CD14-positive monocyte (primary cell): ENCODE measurements at regions not wholly inside any gene's neighbourhood (a gene's known extent, or its start where the extent isn't known, plus 50 kb on each side); places are given as distances from the start of the nearest gene placed in this dataset.

Source experiments
- DNase-seq, 3 donors: peaks; one replicate each; pipeline ENCODE4 v3.0.0-alpha.2; 2011 to 2022
- H2AFZ ChIP-seq: 2 replicates; pipeline ENCODE4 v1.6.0; 2012; ENCODE audit warnings: mild to moderate bottlenecking, low read depth, low read length, inconsistent platforms; ENCODE audit not compliant: insufficient read depth, poor library complexity, severe bottlenecking
- H3K27ac ChIP-seq, 2 donors: 1 replicate in 1 of 2; 2 replicates in 1 of 2; pipeline ENCODE4 v1.5.1; 2012 to 2013; ENCODE audit warnings: low read length in 2 of 2, control low read depth in 1 of 2, inconsistent platforms in 1 of 2, low read depth in 1 of 2, mild to moderate bottlenecking in 1 of 2
- H3K27me3 ChIP-seq, 2 donors: one replicate each; pipeline versions ENCODE4 v1.6.0 to v1.6.1; 2011 to 2013; ENCODE audit warnings: low read length in 2 of 2; ENCODE audit not compliant: control insufficient read depth in 2 of 2, insufficient read depth in 2 of 2
- H3K36me3 ChIP-seq, 2 donors: replicated peaks in 1 of 2; 1 replicate in 1 of 2; 2 replicates in 1 of 2; pipeline versions ENCODE4 v1.5.1 to v1.6.1; 2012 to 2013; ENCODE audit warnings: low read length in 2 of 2, control low read depth in 1 of 2, inconsistent platforms in 1 of 2, mild to moderate bottlenecking in 1 of 2; ENCODE audit not compliant: insufficient read depth in 2 of 2, control insufficient read depth in 1 of 2
- H3K4me1 ChIP-seq, 2 donors: 1 replicate in 1 of 2; 2 replicates in 1 of 2; pipeline versions ENCODE4 v1.5.1 to v1.6.1; 2012 to 2013; ENCODE audit warnings: low read length in 2 of 2, control low read depth in 1 of 2, inconsistent platforms in 1 of 2, mild to moderate bottlenecking in 1 of 2, moderate library complexity in 1 of 2; ENCODE audit not compliant: insufficient read depth in 2 of 2, control insufficient read depth in 1 of 2
- H3K4me2 ChIP-seq: replicated peaks from 2 replicates; pipeline ENCODE3; 2012; ENCODE audit warnings: low read length, moderate library complexity, mild to moderate bottlenecking; ENCODE audit not compliant: poor library complexity, severe bottlenecking; ENCODE audit errors: extremely low read depth
- H3K4me3 ChIP-seq, 3 experiments: fragments of 200-600 bp in 1 of 3; sonication (generic) in 1 of 3; replicated peaks in 1 of 3; 1 replicate in 2 of 3; 2 replicates in 1 of 3; pipeline ENCODE4 v1.5.1; 2011 to 2013; ENCODE audit warnings: low read length in 3 of 3, mild to moderate bottlenecking in 3 of 3, control low read depth in 2 of 3, low read depth in 2 of 3, inconsistent platforms in 1 of 3, moderate library complexity in 1 of 3
- H3K79me2 ChIP-seq: 2 replicates; pipeline ENCODE4 v1.6.0; 2012; ENCODE audit warnings: mild to moderate bottlenecking, control low read depth, inconsistent platforms, low read length, moderate library complexity; ENCODE audit not compliant: insufficient read depth
- H3K9ac ChIP-seq: 2 replicates; pipeline ENCODE4 v1.6.0; 2017; ENCODE audit warnings: low read length, mild to moderate bottlenecking; ENCODE audit not compliant: insufficient read depth, poor library complexity, severe bottlenecking
- H3K9me3 ChIP-seq, 2 donors: replicated peaks in 1 of 2; 1 replicate in 1 of 2; 2 replicates in 1 of 2; pipeline versions ENCODE4 v1.5.1 to v1.6.1; 2012 to 2013; ENCODE audit warnings: low read length in 2 of 2, control low read depth in 1 of 2; ENCODE audit not compliant: control insufficient read depth in 1 of 2, insufficient read depth in 1 of 2
- H4K20me1 ChIP-seq: 2 replicates; pipeline ENCODE4 v1.6.0; 2012; ENCODE audit warnings: mild to moderate bottlenecking, low read length, control low read depth, moderate library complexity; ENCODE audit not compliant: insufficient read depth
- H3K27ac Mint-ChIP-seq, 7 donors: one replicate each; pipeline ENCODE4 v1.8.0; 2020; ENCODE audit warnings: mild to moderate bottlenecking in 7 of 7, mixed read lengths in 7 of 7, moderate library complexity in 6 of 7, inconsistent platforms in 2 of 7
- H3K27me3 Mint-ChIP-seq, 3 donors: one replicate each; pipeline ENCODE4 v1.8.0; 2021 to 2022; ENCODE audit warnings: low read depth in 3 of 3, mild to moderate bottlenecking in 3 of 3, mixed read lengths in 3 of 3, moderate library complexity in 3 of 3, inconsistent platforms in 1 of 3
- H3K36me3 Mint-ChIP-seq, 2 donors: one replicate each; pipeline ENCODE4 v1.8.0; 2020; ENCODE audit warnings: mixed read lengths in 2 of 2, inconsistent platforms in 1 of 2, mild to moderate bottlenecking in 1 of 2
- H3K4me1 Mint-ChIP-seq: one replicate; pipeline ENCODE4 v1.8.0; 2020; ENCODE audit warnings: mild to moderate bottlenecking, mixed read lengths
- H3K4me3 Mint-ChIP-seq, 2 donors: one replicate each; pipeline ENCODE4 v1.8.0; 2020; ENCODE audit warnings: mild to moderate bottlenecking in 2 of 2, mixed read lengths in 2 of 2, moderate library complexity in 1 of 2
- H3K9me3 Mint-ChIP-seq, 7 donors: one replicate each; pipeline ENCODE4 v1.8.0; 2020 to 2022; ENCODE audit warnings: mixed read lengths in 7 of 7, mild to moderate bottlenecking in 6 of 7, moderate library complexity in 6 of 7, inconsistent platforms in 2 of 7
- CTCF ChIP-seq: fragments of 200-600 bp; IDR thresholded peaks from one replicate; pipeline ENCODE4 v1.8.0; 2022; ENCODE audit warnings: antibody characterized with exemption, mild to moderate bottlenecking
- WGBS: methylation state at CpG from one replicate; pipeline ENCODE4 v1.1.5; 2013; ENCODE audit warnings: missing lambda C conversion rate; ENCODE audit not compliant: insufficient coverage; 5-methylcytosine and 5-hydroxymethylcytosine counted together
- intact Hi-C, 2 donors: fragments of 100-400 bp; cut with micrococcal nuclease; formaldehyde crosslinking; loops; one replicate each; pipeline versions ENCODE4 v1.15.0 to v1.15.1; 2023

GRCh38 chr2:6202756-6203155 lies 510.6 kb downstream of the SOX11 start:
- Histone ChIP-seq H3K36me3 (no peaks in the 10 kb centered on the region), H3K4me3 (no peak overlapping the region), H3K9me3 (peaks cover 0 to 16% of the 10 kb centered on the region in 2 donors), H2AFZ (no peak overlapping the region), H3K4me1 (no peaks in the 10 kb centered on the region), H3K4me2 (no peak overlapping the region), H3K79me2 (no peaks in the 10 kb centered on the region), H4K20me1 (no peaks in the 10 kb centered on the region), H3K9ac (no peak overlapping the region), H3K27ac (no peak overlapping the region), H3K27me3 (no peaks in the 10 kb centered on the region)
- Mint-ChIP-seq H3K4me3 (no peak overlapping the region), H3K9me3 (peaks cover 2 to 19% (median 11%) of the 10 kb centered on the region in 7 donors), H3K27ac (no peak overlapping the region), H3K4me1 (no peaks in the 10 kb centered on the region), H3K36me3 (no peaks in the 10 kb centered on the region), H3K27me3 (peaks cover 0 to 3% (median 0%) of the 10 kb centered on the region in 3 donors)
- 83% methylated on average over 2 of the region's 5 CpGs for WGBS
- DNase-seq, result no peak
- intact Hi-C loops, result no loop called here
- TF ChIP-seq CTCF, result no peak

DNA sequence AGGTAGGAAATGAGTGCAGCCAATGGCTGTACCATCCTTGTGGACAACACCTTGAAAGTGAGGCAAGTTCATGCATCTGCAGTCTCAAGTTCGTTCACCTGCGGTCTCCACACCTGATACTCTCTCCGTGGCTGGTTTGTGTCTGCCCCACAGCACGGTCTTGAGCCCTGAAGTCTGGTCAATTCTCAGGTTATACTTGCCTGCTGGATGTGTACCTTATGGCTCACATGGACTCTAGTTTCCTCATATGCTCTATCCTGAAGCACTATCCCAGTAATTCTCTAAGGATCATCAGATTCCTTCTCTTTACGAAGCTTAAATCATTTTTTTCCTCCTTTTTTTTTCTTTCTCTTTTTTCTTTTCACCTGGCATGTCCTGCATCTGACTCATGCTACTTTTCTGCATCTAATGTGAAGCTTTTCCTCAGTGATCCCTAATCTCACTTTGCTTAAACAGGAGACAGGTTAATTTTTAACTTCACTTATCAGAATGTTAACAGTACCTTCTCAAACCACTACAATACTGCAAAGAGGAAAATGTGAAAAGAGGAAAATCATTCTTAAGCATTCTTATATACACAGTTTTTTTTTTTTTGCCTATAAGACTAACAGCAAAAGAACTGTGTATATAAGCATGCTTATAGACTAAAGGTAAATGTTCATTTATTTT lies 511.2 kb downstream of the SOX11 start:
- Histone ChIP-seq H2AFZ (no peak overlapping the region), H3K36me3 (no peaks in the 10 kb centered on the region), H3K27ac (no peak overlapping the region), H3K4me2 (no peak overlapping the region), H3K79me2 (no peaks in the 10 kb centered on the region), H3K4me3 (no peak overlapping the region), H4K20me1 (no peaks in the 10 kb centered on the region), H3K9me3 (peaks cover 0 to 16% of the 10 kb centered on the region in 2 donors), H3K27me3 (no peaks in the 10 kb centered on the region), H3K4me1 (no peaks in the 10 kb centered on the region), H3K9ac (no peak overlapping the region)
- Mint-ChIP-seq H3K36me3 (no peaks in the 10 kb centered on the region), H3K9me3 (peaks cover 2 to 19% (median 10%) of the 10 kb centered on the region in 7 donors), H3K4me1 (no peaks in the 10 kb centered on the region), H3K4me3 (no peak overlapping the region), H3K27ac (no peak overlapping the region), H3K27me3 (peaks cover 0 to 3% (median 0%) of the 10 kb centered on the region in 3 donors)
- intact Hi-C loops, result no loop called here
- WGBS, result 91% methylated on average over 5 of the region's 5 CpGs
- no peak for TF ChIP-seq CTCF
- no peak for DNase-seq
